Endometrium (tissue), 2 donors: ENCODE measurements at regions not wholly inside any gene's neighbourhood (a gene's known extent, or its start where the extent isn't known, plus 50 kb on each side); places are given as distances from the start of the nearest gene placed in this dataset.

Experiments used
- FAIRE-seq: peaks from 2 replicates; lab custom pipeline; 2012; peaks lifted over from hg19 to GRCh38; lab: Jason Lieb, UNC
- donor health status: control.
- donor health status: control.

DNA sequence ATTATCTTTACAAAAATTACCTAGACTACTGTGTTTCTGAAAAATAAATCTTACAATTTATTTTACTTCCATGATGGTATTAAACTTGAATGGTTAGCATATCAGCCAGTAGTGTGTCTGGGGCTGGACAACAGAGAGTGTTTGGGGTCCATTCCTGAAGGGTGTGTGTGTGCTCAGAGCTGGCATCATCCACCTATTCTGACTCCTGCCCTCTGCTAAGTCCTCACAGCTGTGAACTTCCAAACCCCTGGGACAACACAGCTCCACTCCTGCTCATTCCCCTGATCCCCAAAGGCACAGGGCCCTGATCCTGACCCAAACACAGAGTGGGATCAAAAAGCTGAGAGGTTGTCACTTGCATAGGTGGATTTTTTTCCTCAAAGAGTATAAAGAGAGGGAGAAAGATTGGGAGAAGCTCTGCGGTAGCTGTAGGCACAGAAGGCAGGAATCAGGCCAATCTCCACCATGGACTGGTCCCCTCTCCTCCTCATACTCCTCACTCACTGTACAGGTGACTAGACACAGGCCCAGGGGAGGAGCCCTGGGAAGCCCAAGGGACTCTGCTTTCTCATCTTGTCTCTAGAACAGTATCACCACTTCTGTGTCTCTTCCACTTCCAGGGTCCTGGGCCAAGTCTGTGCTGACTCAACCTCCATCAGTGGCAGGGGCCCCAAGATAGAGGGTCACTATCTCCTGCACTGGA, 55.7 kb upstream of the TOP3B start:
- no peak for FAIRE-seq

- no peak for FAIRE-seq
Measured at GRCh38 chr22:22037740-22038139, 55.2 kb upstream of the TOP3B start.

DNA sequence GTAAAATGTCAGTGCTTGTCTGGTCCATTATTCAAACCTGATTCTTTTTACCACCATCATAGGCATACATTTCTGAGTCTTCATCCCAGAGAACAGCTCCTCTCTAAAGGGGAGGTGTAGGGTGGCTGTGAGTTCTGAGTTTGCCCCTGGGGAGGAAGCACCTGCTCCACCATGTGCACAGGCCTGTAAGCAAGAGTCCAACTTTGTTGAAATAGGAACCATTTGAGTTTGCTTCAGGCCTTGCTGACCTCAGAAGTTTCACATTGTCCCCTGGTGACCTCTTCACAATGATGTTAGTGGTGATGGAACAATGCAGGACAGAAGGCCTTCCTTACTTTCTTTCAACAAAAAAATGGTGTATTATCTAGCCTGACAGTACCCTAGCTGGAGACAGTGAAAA, 54.6 kb upstream of the TOP3B start:
- no peak for FAIRE-seq

DNA sequence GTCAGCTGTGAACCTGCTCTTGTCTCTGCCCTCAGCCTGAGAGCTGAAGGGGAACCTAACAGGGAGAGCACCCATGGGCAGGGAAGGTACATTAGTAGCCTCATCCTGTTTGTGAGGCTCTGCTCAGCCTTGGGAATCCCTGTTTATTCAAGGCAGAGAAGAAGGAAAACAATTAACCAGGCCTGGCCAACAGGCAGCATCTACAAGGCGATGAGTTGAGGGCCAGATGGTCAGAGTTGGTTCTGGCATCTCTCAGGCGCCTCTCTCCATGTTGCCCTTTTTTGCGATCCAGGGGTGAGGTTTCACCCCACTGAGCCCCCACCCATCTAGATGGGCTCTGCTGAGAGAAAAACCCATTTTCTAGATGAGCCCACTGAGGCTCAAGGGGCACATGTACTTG, 54.0 kb upstream of the TOP3B start:
- no peak for FAIRE-seq

DNA sequence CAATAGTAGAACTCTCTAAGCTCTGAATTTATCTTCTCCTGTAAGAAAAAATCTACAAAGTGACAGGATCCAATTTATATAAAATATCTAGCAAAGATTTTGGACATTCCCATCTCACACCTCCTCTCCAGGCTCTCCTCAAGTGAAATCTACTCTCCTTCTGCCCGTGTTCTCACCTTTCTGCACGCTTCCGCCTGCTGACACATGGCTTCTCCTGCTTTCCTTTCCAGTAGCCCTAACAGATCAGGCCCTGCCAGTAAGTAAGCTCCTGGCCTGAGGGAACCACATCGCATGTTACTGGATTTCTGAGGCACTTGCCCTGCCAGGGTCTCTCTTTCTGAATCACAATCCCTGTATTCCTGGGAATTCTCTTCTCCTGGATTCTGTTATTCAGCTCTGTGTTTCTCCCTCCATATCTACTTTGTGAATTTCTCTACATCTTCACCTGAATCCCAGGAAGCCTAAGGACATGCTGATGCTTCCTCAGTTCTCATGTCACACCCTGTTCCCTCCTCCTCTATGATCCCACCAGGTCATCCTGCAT, 53.3 kb upstream of the TOP3B start:
- no peak for FAIRE-seq

DNA sequence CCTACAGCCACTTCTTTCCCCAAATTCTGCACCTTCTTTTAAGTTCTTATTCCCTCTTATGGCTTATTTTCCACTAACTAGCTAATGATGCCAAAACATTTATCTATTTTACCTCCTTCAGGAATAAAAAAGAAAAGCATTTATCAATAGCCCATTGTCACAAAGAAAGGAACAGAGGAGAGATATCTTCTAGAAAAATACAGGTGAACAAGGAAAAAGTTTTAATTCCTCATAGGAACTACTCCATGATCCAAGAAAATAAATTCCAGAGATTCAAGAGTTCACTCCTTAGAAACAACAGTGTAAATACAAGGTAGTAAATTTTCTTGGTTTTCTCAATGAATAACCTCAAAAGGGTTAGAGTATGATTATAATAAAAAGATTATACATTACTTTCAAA, 52.6 kb upstream of the TOP3B start:
- FAIRE-seq, result no peak

DNA sequence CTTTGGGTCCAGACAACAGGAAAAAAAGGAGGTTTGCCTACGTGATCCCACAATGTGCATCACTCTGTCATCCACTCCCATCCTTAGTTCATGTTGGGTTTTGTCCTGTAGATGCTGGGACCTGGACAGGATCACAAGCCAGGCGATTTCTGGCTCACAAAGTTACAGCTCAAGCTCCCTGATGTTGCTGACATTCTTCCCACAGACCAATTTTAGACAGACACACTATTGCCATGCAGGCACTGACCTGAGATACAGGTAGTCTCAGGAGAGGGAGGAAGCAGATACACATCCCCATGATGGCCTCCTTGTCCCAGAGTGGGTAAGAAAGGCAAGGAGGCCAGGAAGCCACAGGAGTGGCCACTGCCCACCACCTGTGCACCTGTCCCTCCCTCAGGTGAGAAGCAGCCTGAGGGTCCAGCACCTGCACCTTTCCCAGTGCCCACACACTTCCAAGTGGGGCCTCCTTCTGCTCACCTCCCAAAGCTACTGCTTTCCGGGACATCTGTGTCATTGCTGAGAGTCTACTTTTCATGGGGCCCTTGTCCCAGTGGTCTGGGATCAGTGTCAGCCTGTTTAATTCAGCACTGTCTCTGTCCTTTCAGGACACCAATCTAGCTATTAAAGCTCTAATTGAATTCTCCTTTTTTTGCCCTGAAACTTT, 52.0 kb upstream of the TOP3B start:
- FAIRE-seq, result no peak

DNA sequence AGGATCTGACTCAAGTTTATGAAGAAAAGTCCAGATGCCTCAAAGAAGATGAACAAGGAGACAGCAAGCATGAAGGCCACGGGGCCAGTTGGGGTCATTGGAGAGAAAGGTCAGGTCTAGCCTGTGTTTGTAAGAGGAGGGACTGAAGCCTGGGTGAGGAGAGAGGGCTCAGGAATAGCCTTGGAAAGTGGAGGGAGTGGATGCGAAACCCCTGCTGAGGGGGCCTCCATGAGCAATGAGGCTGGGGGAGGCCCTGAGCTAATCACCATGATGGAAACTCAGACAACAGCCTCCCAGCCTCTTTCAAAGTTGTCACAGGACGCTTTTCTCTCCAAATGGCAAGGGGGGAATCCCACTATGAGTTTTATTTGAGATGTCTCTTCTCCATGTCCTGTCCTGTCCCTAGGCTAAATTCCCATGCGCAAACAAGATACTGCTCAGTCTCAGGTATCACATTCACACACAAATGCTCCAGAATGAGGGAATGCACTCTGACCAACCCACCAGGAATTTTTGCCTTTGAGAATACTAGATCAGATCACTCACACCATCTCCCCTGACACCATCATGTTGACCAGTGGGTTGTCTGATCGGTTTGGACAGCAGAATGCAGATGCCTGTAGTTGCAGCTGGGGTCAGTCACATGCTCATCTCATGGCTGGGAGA, 51.3 kb upstream of the TOP3B start:
- no peak for FAIRE-seq

GRCh38 chr22:22032906-22033802, 50.6 kb upstream of the TOP3B start:
- FAIRE-seq, result no peak

DNA sequence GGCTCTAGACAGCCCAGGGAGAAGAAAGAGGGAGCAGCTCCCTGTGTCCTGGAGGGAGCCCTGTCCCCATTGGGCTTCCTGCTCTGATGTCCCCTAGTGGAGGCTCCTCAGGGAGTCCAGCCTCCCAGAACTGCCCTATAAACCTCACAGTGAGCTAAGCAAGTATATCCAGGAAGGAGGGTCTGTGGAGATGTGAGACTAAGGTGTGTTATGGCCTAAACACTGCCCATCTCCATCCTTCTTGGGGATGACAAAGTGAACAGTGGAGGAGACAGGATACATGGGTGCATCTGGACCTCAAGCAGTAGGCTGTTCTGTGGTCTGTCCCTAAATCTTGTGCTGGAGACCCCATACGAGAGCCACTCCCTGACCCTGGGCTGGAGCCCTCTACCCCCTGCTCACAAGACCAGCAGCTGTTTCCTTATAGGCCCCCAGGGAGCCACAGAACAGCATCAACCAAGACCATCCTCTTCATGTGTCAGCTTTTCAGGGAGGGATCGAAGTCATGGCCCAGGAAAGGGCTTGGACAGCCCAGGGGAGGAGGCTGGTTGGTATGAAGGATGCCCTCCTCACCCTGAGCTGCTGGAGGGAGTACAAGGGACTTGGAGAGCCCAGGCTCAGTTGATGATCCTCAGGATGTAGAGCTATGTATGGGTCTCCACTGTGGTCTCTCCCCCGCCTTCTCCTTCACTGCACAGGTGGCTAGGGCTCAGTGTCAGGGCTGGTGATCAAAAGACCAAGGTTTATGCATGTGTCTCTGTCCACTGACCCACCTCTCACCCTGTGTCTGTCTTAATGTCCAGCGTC, 49.7 kb upstream of the TOP3B start:
- FAIRE-seq, result no peak
